ENCODE measurements at regions not wholly inside any gene's neighbourhood (a gene's known extent, or its start where the extent isn't known, plus 50 kb on each side); places are given as distances from the start of the nearest gene placed in this dataset.

DNA sequence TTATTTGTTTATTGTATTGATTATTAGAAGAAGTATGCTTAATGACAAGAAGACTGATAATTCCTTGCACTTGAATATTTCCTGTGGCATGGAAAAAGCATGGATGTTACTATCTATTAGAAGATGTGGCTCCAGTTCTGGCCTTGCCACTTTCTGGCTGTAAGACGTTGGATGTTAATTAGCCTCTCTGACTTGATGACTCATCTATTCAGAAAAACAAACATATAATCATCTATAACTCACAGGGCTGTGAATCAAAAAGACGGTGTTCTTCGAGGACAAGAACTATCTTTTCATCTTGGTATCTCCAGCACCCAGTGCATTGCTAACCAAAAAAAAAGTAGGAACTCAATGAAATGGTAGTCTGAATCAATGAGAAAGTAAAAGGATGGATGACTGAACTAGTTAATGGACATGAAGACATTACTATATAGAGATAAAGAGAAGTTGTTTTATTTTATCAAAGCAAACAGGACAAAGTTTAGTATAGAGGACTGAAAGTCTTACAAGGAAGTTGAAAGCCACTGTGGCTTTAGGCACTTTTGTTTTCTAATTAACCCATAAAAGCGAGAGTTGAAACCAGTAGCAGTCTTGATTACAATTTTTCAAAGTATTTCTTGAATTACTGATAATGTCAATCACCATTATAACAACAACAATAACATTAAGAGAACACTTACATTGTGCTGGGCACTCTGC lies 145.3 kb downstream of the RND3 start:
- ChIA-PET POLR2A (ENCODE audit: unreplicated experiment) (no interaction called here), CTCF (no interaction called here)
- no peaks in the 10 kb centered on the region for H3K27me3 ChIP-seq (ENCODE audit: low read length)
- H3K9me2 ChIP-seq (replicated peaks; ENCODE audit: low read length): no peaks in the 10 kb centered on the region
- BruUV-seq (replicated peaks): no TSS peak
- no peaks in the 10 kb centered on the region for H4K20me1 ChIP-seq (ENCODE audit: low read length)
- DNase-seq (peak; percentile 13), ATAC-seq (no peak)
- peak overlapping the region; percentile 4; the same call in 1 of the 2 replicates for H2AFZ ChIP-seq (ENCODE audit: low read length)
- H3K9me3 ChIP-seq (ENCODE audit: low read length): no peaks in the 10 kb centered on the region
- TF ChIP-seq, protein P1, sequence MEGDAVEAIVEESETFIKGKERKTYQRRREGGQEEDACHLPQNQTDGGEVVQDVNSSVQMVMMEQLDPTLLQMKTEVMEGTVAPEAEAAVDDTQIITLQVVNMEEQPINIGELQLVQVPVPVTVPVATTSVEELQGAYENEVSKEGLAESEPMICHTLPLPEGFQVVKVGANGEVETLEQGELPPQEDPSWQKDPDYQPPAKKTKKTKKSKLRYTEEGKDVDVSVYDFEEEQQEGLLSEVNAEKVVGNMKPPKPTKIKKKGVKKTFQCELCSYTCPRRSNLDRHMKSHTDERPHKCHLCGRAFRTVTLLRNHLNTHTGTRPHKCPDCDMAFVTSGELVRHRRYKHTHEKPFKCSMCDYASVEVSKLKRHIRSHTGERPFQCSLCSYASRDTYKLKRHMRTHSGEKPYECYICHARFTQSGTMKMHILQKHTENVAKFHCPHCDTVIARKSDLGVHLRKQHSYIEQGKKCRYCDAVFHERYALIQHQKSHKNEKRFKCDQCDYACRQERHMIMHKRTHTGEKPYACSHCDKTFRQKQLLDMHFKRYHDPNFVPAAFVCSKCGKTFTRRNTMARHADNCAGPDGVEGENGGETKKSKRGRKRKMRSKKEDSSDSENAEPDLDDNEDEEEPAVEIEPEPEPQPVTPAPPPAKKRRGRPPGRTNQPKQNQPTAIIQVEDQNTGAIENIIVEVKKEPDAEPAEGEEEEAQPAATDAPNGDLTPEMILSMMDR (conservative IDR thresholded peaks at IDR 0.05; ENCODE audit: low read depth, low read length): no peak
- TF ChIP-seq EZH2phosphoT487 (IDR thresholded peaks at IDR 0.05; ENCODE audit: borderline replicate concordance, low read length) (no peak), EZH2 (IDR thresholded peaks at IDR 0.05; ENCODE audit: low read length, unreplicated experiment) (no peak)
- no peak overlapping the region for H3K9ac ChIP-seq (ENCODE audit: low read length)
- intact Hi-C loops (cut with micrococcal nuclease): no loop called here
- no peak overlapping the region for H3K27ac ChIP-seq (ENCODE audit: low read length)
- H3K79me2 ChIP-seq (ENCODE audit: low read length): no peaks in the 10 kb centered on the region
- H3K4me1 ChIP-seq (ENCODE audit: insufficient read depth, low read length): no peaks in the 10 kb centered on the region; the same call in 1 of the 2 replicates
- H3K4me2 ChIP-seq (ENCODE audit: low read length): no peak overlapping the region
- no peaks in the 10 kb centered on the region for H3F3A ChIP-seq (ENCODE audit: low read length, unreplicated experiment)
- no peak overlapping the region for H3K4me3 ChIP-seq (ENCODE audit: low read length)
- H3K36me3 ChIP-seq (ENCODE audit: low read depth, low read length): no peaks in the 10 kb centered on the region

DNA sequence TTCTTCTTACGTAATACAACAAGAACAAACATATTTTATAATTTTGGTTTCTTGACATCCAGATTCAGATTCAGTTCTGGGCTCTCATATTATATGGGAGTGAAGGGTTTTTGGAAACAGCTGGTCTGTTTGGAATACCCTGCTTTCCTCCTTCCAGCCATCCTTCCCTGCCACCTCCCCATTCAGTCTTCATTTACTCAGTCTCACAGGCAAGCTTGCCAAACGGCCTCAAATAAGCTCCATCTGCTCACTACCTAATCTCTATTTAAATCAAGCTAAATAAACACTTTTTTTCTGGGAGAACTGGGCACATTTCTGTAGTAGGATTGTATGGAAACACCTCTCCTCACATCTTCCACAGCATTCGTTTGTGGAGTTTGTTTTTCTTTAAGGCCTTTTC lies 147.5 kb downstream of the RND3 start:
- H2AFZ ChIP-seq (ENCODE audit: low read length): no peak overlapping the region
- no peak overlapping the region for H3K9ac ChIP-seq (ENCODE audit: low read length)
- no TSS peak for BruUV-seq (replicated peaks)
- no peaks in the 10 kb centered on the region for H3K9me3 ChIP-seq (ENCODE audit: low read length)
- no peaks in the 10 kb centered on the region for H3K9me2 ChIP-seq (replicated peaks; ENCODE audit: low read length)
- ChIA-PET POLR2A (ENCODE audit: unreplicated experiment) (no interaction called here), CTCF (no interaction called here)
- ATAC-seq: no peak
- no peaks in the 10 kb centered on the region for H3K27me3 ChIP-seq (ENCODE audit: low read length)
- no peaks in the 10 kb centered on the region for H3F3A ChIP-seq (ENCODE audit: low read length, unreplicated experiment)
- intact Hi-C loops (cut with micrococcal nuclease): no loop called here
- no peak for DNase-seq
- no peak overlapping the region for H3K4me3 ChIP-seq (ENCODE audit: low read length)
- no peaks in the 10 kb centered on the region for H3K36me3 ChIP-seq (ENCODE audit: low read depth, low read length)
- H3K27ac ChIP-seq (ENCODE audit: low read length): no peak overlapping the region
- H3K4me2 ChIP-seq (ENCODE audit: low read length): no peak overlapping the region
- no peak for TF ChIP-seq EZH2 (IDR thresholded peaks at IDR 0.05; ENCODE audit: low read length, unreplicated experiment)
- TF ChIP-seq, protein P1 (conservative IDR thresholded peaks at IDR 0.05; ENCODE audit: low read depth, low read length): no peak
- TF ChIP-seq EZH2phosphoT487 (IDR thresholded peaks at IDR 0.05; ENCODE audit: borderline replicate concordance, low read length): no peak
- no peaks in the 10 kb centered on the region for H4K20me1 ChIP-seq (ENCODE audit: low read length)
- H3K79me2 ChIP-seq (ENCODE audit: low read length): no peaks in the 10 kb centered on the region
- no peaks in the 10 kb centered on the region; the same call in 1 of the 2 replicates for H3K4me1 ChIP-seq (ENCODE audit: insufficient read depth, low read length)

- H3F3A ChIP-seq (ENCODE audit: low read length, unreplicated experiment): no peaks in the 10 kb centered on the region
- DNase-seq: no peak
- no peaks in the 10 kb centered on the region for H3K9me2 ChIP-seq (replicated peaks; ENCODE audit: low read length)
- no peaks in the 10 kb centered on the region for H3K9me3 ChIP-seq (ENCODE audit: low read length)
- no peak overlapping the region for H3K4me3 ChIP-seq (ENCODE audit: low read length)
- no peak overlapping the region for H3K9ac ChIP-seq (ENCODE audit: low read length)
- H3K79me2 ChIP-seq (ENCODE audit: low read length): no peaks in the 10 kb centered on the region
- no peak for ATAC-seq
- no peak overlapping the region for H3K27ac ChIP-seq (ENCODE audit: low read length)
- TF ChIP-seq EZH2 (IDR thresholded peaks at IDR 0.05; ENCODE audit: low read length, unreplicated experiment) (no peak), EZH2phosphoT487 (IDR thresholded peaks at IDR 0.05; ENCODE audit: borderline replicate concordance, low read length) (no peak)
- TF ChIP-seq, protein P1 (conservative IDR thresholded peaks at IDR 0.05; ENCODE audit: low read depth, low read length): no peak
- H3K4me2 ChIP-seq (ENCODE audit: low read length): no peak overlapping the region
- no peaks in the 10 kb centered on the region; the same call in 1 of the 2 replicates for H3K4me1 ChIP-seq (ENCODE audit: insufficient read depth, low read length)
- ChIA-PET POLR2A (ENCODE audit: unreplicated experiment) (no interaction called here), CTCF (no interaction called here)
- H4K20me1 ChIP-seq (ENCODE audit: low read length): no peaks in the 10 kb centered on the region
- H2AFZ ChIP-seq (ENCODE audit: low read length): no peak overlapping the region
- intact Hi-C loops (cut with micrococcal nuclease): no loop called here
- no peaks in the 10 kb centered on the region for H3K36me3 ChIP-seq (ENCODE audit: low read depth, low read length)
- BruUV-seq (replicated peaks): no TSS peak
- H3K27me3 ChIP-seq (ENCODE audit: low read length): no peaks in the 10 kb centered on the region
Observed at GRCh38 chr2:150339282-150339681, 148.2 kb downstream of the RND3 start.

Data from PC-3 (cell line).